Type B pancreatic cell (in vitro differentiated cells): ENCODE measurements at regions not wholly inside any gene's neighbourhood (a gene's known extent, or its start where the extent isn't known, plus 50 kb on each side); places are given as distances from the start of the nearest gene placed in this dataset.

Experiments
- DNase-seq: peaks from one replicate; pipeline ENCODE4 v3.0.0; 2021; ENCODE audit warnings: mixed read lengths; ENCODE audit not compliant: unreplicated experiment; ENCODE audit errors: extremely low spot score
- H3K27ac Mint-ChIP-seq: 2 replicates; pipeline ENCODE4 v1.8.0; 2021; ENCODE audit warnings: mild to moderate bottlenecking, mixed read lengths
- H3K27me3 Mint-ChIP-seq: 2 replicates; pipeline ENCODE4 v1.8.0; 2021; ENCODE audit warnings: mixed read lengths
- H3K36me3 Mint-ChIP-seq: 2 replicates; pipeline ENCODE4 v1.8.0; 2021; ENCODE audit warnings: mixed read lengths
- H3K4me1 Mint-ChIP-seq: one replicate; pipeline ENCODE4 v1.8.0; 2021; ENCODE audit warnings: mixed read lengths; ENCODE audit not compliant: unreplicated experiment
- H3K4me3 Mint-ChIP-seq: 2 replicates; pipeline ENCODE4 v1.8.0; 2021; ENCODE audit warnings: mild to moderate bottlenecking, mixed read lengths
- H3K9me3 Mint-ChIP-seq: 2 replicates; pipeline ENCODE4 v1.8.0; 2021; ENCODE audit warnings: mixed read lengths
- TF ChIP-seq, protein P1 (sequence below): fragments of 200-600 bp; sonication (generic); conservative IDR thresholded peaks from 2 replicates; pipeline ENCODE4 v1.5.0; 2021; ENCODE audit warnings: antibody characterized with exemption, mild to moderate bottlenecking

GRCh38 chr15:56811586-56811985 lies 78.3 kb upstream of the ZNF280D start:
- Mint-ChIP-seq H3K27me3 (no peaks in the 10 kb centered on the region), H3K9me3 (peaks cover 13% of the 10 kb centered on the region), H3K4me1 (no peaks in the 10 kb centered on the region), H3K36me3 (no peaks in the 10 kb centered on the region), H3K27ac (no peak overlapping the region), H3K4me3 (no peak overlapping the region)
- no peak for DNase-seq
- TF ChIP-seq, protein P1, sequence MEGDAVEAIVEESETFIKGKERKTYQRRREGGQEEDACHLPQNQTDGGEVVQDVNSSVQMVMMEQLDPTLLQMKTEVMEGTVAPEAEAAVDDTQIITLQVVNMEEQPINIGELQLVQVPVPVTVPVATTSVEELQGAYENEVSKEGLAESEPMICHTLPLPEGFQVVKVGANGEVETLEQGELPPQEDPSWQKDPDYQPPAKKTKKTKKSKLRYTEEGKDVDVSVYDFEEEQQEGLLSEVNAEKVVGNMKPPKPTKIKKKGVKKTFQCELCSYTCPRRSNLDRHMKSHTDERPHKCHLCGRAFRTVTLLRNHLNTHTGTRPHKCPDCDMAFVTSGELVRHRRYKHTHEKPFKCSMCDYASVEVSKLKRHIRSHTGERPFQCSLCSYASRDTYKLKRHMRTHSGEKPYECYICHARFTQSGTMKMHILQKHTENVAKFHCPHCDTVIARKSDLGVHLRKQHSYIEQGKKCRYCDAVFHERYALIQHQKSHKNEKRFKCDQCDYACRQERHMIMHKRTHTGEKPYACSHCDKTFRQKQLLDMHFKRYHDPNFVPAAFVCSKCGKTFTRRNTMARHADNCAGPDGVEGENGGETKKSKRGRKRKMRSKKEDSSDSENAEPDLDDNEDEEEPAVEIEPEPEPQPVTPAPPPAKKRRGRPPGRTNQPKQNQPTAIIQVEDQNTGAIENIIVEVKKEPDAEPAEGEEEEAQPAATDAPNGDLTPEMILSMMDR, result no peak

DNA sequence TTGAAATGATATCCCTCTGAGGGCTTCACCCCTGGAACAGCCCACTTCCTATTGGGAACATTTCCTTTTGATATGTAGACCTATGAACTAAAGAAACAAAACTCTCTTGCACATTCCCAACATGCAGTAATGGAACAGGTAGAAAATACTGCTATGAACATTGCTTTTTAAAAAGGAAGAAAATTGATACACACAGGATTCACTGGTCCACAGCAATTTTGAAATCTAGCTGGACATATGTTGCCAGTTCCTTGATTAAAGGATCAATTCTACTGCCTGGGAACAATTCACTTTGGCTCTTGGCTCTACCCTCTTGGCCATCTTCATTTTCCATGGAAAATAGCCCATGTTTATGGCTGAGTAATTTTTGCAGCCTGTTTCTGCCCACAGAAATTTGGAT lies 74.9 kb upstream of the ZNF280D start:
- H3K27me3 Mint-ChIP-seq, result no peaks in the 10 kb centered on the region
- TF ChIP-seq, protein P1, result no peak
- peaks cover 7% of the 10 kb centered on the region for H3K9me3 Mint-ChIP-seq
- H3K36me3 Mint-ChIP-seq, result no peaks in the 10 kb centered on the region
- no peak for DNase-seq
- no peak overlapping the region for H3K27ac Mint-ChIP-seq
- no peak overlapping the region for H3K4me3 Mint-ChIP-seq
- H3K4me1 Mint-ChIP-seq, result no peaks in the 10 kb centered on the region

GRCh38 chr15:56806148-56806536 lies 72.8 kb upstream of the ZNF280D start:
- TF ChIP-seq, protein P1, result no peak
- Mint-ChIP-seq H3K9me3 (peaks cover 7% of the 10 kb centered on the region), H3K27ac (no peak overlapping the region), H3K27me3 (no peaks in the 10 kb centered on the region), H3K4me1 (no peaks in the 10 kb centered on the region), H3K4me3 (no peak overlapping the region), H3K36me3 (no peaks in the 10 kb centered on the region)
- no peak for DNase-seq

DNA sequence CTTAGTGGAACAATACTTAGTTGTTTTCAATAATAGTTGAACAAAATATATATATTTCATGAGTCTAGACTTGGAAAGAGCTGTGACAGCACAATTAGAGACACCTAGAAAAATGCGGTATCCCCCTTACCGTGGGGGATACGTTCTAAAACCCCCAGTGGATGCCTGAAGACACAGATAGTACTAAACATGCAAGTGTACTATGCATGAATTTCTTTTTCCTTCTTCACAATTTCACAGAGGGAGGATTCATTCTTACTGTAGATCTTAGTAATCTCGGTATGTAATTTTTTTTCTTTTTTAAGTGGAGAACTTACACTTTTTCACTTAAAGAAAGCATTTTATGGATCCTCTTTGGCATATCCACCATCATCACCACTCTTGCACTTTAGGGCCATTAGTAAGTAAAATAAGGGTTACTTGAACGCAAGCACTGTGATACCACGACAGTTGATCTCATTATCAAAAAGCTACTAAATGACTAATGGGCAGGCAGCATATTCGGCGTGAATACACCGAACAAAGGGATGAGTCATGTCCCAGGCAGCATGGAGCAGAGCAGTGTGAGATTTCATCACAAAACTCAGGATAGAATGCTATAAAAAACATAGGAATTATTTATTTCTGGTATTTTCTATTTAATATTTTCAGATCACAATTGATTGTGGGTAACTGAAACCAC lies 72.3 kb upstream of the ZNF280D start:
- TF ChIP-seq, protein P1, result no peak

DNA sequence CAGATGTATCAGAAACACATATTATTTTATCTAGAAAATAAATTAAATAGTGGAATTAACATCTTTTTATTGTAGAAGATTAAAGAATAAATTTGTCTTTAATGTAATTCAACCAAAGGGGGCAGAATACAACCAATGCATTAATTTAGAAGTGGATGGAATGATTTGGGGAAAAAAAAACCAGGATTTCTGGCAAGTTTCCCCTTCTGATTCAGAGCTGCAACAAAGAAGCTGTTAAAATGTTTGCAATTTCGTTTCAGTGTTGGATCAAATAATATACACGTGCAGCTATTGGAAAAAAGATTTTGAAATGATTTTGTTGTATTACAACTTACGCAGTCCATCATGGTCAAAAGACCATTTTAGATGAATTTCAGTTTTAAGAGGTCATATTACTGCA lies 71.6 kb upstream of the ZNF280D start:
- H3K27me3 Mint-ChIP-seq, result no peaks in the 10 kb centered on the region
- no peak for DNase-seq
- H3K27ac Mint-ChIP-seq, result no peak overlapping the region
- peaks cover 7% of the 10 kb centered on the region for H3K9me3 Mint-ChIP-seq
- H3K4me1 Mint-ChIP-seq, result no peaks in the 10 kb centered on the region
- no peaks in the 10 kb centered on the region for H3K36me3 Mint-ChIP-seq
- TF ChIP-seq, protein P1, result no peak
- no peak overlapping the region for H3K4me3 Mint-ChIP-seq

More for the DNA sequence above, 72.3 kb upstream of the ZNF280D start:
- H3K9me3 Mint-ChIP-seq, result peaks cover 7% of the 10 kb centered on the region
- H3K4me3 Mint-ChIP-seq, result no peak overlapping the region
- no peaks in the 10 kb centered on the region for H3K4me1 Mint-ChIP-seq
- H3K36me3 Mint-ChIP-seq, result no peaks in the 10 kb centered on the region
- H3K27ac Mint-ChIP-seq, result no peak overlapping the region
- DNase-seq, result no peak
- no peaks in the 10 kb centered on the region for H3K27me3 Mint-ChIP-seq
